ENCODE measurements at regions not wholly inside any gene's neighbourhood (a gene's known extent, or its start where the extent isn't known, plus 50 kb on each side); places are given as distances from the start of the nearest gene placed in this dataset.

GRCh38 chr17:33927732-33928133 is 327.4 kb upstream of the CCL2 start:
- Histone ChIP-seq H2AFZ (ENCODE audit: control insufficient read depth, low read depth, low read length) (no peak overlapping the region), H3K4me1 (ENCODE audit: control insufficient read depth, insufficient read depth, low read length) (no peaks in the 10 kb centered on the region), H3K4me2 (ENCODE audit: control insufficient read depth, insufficient read depth) (no peak overlapping the region), H4K20me1 (ENCODE audit: control insufficient read depth, insufficient read depth) (no peaks in the 10 kb centered on the region; the same call in 1 of the 2 replicates), H3K4me3 (no peak overlapping the region), H3K27ac (ENCODE audit: control insufficient read depth, insufficient read depth) (no peak overlapping the region), H3K79me2 (ENCODE audit: control insufficient read depth, insufficient read depth, low read length) (no peaks in the 10 kb centered on the region), H3K9me3 (replicated peaks; ENCODE audit: control insufficient read depth, insufficient read depth, low read length) (no peaks in the 10 kb centered on the region), H3K36me3 (ENCODE audit: control insufficient read depth in 2 of 2, insufficient read depth in 2 of 2, low read length in 1 of 2) (no peaks in the 10 kb centered on the region), H3K9ac (ENCODE audit: control insufficient read depth, insufficient read depth, low read length) (no peak overlapping the region), H3K27me3 (replicated peaks in 1 of 2; ENCODE audit: control insufficient read depth in 2 of 2, insufficient read depth in 2 of 2, low read length in 1 of 2) (peaks cover 2 to 5% of the 10 kb centered on the region in 2 experiments; a peak in 3 of 4 replicates)
- intact Hi-C loops (cut with micrococcal nuclease; ENCODE audit: unreplicated experiment) (loop anchor here (1.0 kb wide), 1 partner anchor 219 kb away; no protein-coding TSS in a partner anchor), in situ Hi-C loops (cut with MboI) (loop anchor here (5.0 kb wide), 1 partner anchor 220 kb away; no protein-coding TSS in a partner anchor)
- ChIA-PET RAD21 (ENCODE audit: unreplicated experiment) (interaction anchor here (1.1 kb wide), 2 partner anchors 148 to 218 kb away, joined by 3 to 7 read pairs; no protein-coding TSS in a partner anchor), POLR2A (no interaction called here), CTCF (interaction anchor here (1.0 to 2.1 kb wide), 6 partner anchors 213 to 434 kb away, joined by 3 to 14 read pairs (median 4); no protein-coding TSS in a partner anchor), SMC1A (ENCODE audit: uncharacterized antibody, unreplicated experiment) (interaction anchor here (0.7 to 1.7 kb wide), 4 partner anchors 186 to 223 kb away, joined by 3 to 6 read pairs (median 4); no protein-coding TSS in a partner anchor)
- no TSS peak for BruUV-seq (replicated peaks)
- TF ChIP-seq CTCF (IDR thresholded peaks at IDR 0.05 in 2 of 3, conservative IDR thresholded peaks at IDR 0.05 in 1 of 3; ENCODE audit: control insufficient read depth in 2 of 3, extremely low read depth in 1 of 3, insufficient read depth in 1 of 3, low read depth in 3 of 3, low read length in 3 of 3) (peak; percentile 34 to 66 (median 52); a peak in 5 of 6 replicates), CUX1 (IDR thresholded peaks at IDR 0.05; ENCODE audit: insufficient replicate concordance, low read depth, low read length) (no peak), SMC3 (IDR thresholded peaks at IDR 0.05; ENCODE audit: borderline replicate concordance, low read length) (peak; percentile 59; the same call in 1 of the 2 replicates), JUNB (IDR thresholded peaks at IDR 0.05) (peak; percentile 15; the same call in 1 of the 2 replicates), POLR2AphosphoS5 (IDR thresholded peaks at IDR 0.05; ENCODE audit: low read length) (no peak), RAD21 (IDR thresholded peaks at IDR 0.05; ENCODE audit: insufficient read depth, low read depth, low read length) (peak; percentile 69)
- WGBS (ENCODE audit: insufficient coverage, insufficient replicate concordance, low lambda C conversion rate, missing lambda C conversion rate), result 3% methylated on average over 3 of the region's 3 CpGs
- DNase-seq (ENCODE audit: low read depth, low spot score) (no peak), FAIRE-seq (no peak), ATAC-seq (no peak)

All from GM12878 (cell line).